ENCODE measurements at regions not wholly inside any gene's neighbourhood (a gene's known extent, or its start where the extent isn't known, plus 50 kb on each side); places are given as distances from the start of the nearest gene placed in this dataset.

DNA sequence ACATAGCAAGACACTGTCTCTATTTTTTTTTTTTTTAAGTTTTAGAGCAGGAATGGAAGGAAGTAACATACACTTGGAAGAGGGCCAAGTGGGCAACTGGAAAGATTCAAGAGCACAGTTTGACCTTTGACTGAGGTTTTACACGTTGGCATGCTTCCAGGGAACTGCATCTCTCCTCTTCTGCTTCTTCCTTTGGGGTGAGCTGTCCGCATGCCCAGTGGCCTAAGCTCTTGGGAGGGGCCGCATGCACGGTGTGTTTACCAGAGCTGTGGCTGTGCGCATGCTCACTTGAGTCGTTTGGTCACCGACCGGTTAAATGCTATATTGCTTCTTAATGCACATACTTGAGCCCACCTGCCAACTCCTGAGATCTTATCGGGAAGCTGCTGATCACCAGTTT is 727.7 kb downstream of the UQCRFS1 start:
- Histone ChIP-seq H3T11ph (ENCODE audit: low read length) (no peak overlapping the region), H2BK12ac (ENCODE audit: insufficient read length, low read depth, low read length) (no peak overlapping the region), H3K9ac (ENCODE audit: extremely low read depth, insufficient read length, low read length) (no peak overlapping the region), H2BK5ac (ENCODE audit: insufficient read length, low read length) (no peak overlapping the region), H3K23me2 (ENCODE audit: insufficient read length, low read depth, low read length, poor library complexity, severe bottlenecking) (no peaks in the 10 kb centered on the region), H4K5ac (ENCODE audit: insufficient read length, low read depth, low read length) (no peak overlapping the region), H3K79me2 (ENCODE audit: insufficient read depth, low read length) (no peaks in the 10 kb centered on the region), H4K91ac (ENCODE audit: insufficient read length, low read depth, low read length) (no peak overlapping the region), H2AFZ (ENCODE audit: low read length) (no peak overlapping the region), H2BK120ac (ENCODE audit: low read depth, low read length, poor library complexity, severe bottlenecking) (no peak overlapping the region), H3K4me2 (ENCODE audit: insufficient read depth, insufficient read length, low read length) (no peak overlapping the region), H3K27ac (ENCODE audit: insufficient read length, low read depth, low read length) (no peak overlapping the region), H3K79me1 (ENCODE audit: insufficient read depth, low read depth, low read length, poor library complexity, severe bottlenecking) (no peaks in the 10 kb centered on the region), H3K56ac (ENCODE audit: insufficient read length, low read depth, low read length) (no peak overlapping the region), H2BK15ac (ENCODE audit: low read depth, low read length) (no peak overlapping the region), H3K18ac (ENCODE audit: insufficient read length, low read depth, low read length) (no peak overlapping the region), H3K9me3 (ENCODE audit: control insufficient read depth, low read depth, low read length) (no peaks in the 10 kb centered on the region), H3K14ac (ENCODE audit: insufficient read depth, low read length) (no peak overlapping the region), H3K27me3 (ENCODE audit: insufficient read depth, low read length) (no peaks in the 10 kb centered on the region), H2BK20ac (ENCODE audit: low read depth, low read length, poor library complexity, severe bottlenecking) (no peak overlapping the region), H3K4ac (ENCODE audit: low read depth, low read length) (no peak overlapping the region), H4K20me1 (ENCODE audit: control insufficient read depth, insufficient read depth, insufficient read length) (no peaks in the 10 kb centered on the region), H4K8ac (replicated peaks; ENCODE audit: insufficient read length, low read depth, low read length) (no peak overlapping the region), H3K4me1 (ENCODE audit: insufficient read depth, low read length) (no peaks in the 10 kb centered on the region), H2AK5ac (ENCODE audit: insufficient read length, low read length) (no peak overlapping the region), H3K23ac (ENCODE audit: insufficient read length, low read depth, low read length) (no peak overlapping the region)
- Mint-ChIP-seq H3K4me1 (peaks cover 37 to 38% of the 10 kb centered on the region in 2 experiments), H3K9me3 (no peaks in the 10 kb centered on the region; a peak in 1 of 5 replicates), H3K27ac (no peak overlapping the region), H3K4me3 (no peak overlapping the region), H3K36me3 (ENCODE audit: insufficient read depth in 1 of 3, low read depth in 3 of 3) (no peaks in the 10 kb centered on the region), H3K27me3 (ENCODE audit: low read depth) (no peaks in the 10 kb centered on the region; the same call in none of the 2 replicates)
- no peak for DNase-seq
- TF ChIP-seq, protein P1, sequence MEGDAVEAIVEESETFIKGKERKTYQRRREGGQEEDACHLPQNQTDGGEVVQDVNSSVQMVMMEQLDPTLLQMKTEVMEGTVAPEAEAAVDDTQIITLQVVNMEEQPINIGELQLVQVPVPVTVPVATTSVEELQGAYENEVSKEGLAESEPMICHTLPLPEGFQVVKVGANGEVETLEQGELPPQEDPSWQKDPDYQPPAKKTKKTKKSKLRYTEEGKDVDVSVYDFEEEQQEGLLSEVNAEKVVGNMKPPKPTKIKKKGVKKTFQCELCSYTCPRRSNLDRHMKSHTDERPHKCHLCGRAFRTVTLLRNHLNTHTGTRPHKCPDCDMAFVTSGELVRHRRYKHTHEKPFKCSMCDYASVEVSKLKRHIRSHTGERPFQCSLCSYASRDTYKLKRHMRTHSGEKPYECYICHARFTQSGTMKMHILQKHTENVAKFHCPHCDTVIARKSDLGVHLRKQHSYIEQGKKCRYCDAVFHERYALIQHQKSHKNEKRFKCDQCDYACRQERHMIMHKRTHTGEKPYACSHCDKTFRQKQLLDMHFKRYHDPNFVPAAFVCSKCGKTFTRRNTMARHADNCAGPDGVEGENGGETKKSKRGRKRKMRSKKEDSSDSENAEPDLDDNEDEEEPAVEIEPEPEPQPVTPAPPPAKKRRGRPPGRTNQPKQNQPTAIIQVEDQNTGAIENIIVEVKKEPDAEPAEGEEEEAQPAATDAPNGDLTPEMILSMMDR (conservative IDR thresholded peaks at IDR 0.05): no peak
- no CpG with 5 or more reads among the region's 9 CpGs for WGBS (ENCODE audit: extremely low coverage, insufficient read length, low lambda C conversion rate)
